GM21515 (cell line): ENCODE measurements at regions not wholly inside any gene's neighbourhood (a gene's known extent, or its start where the extent isn't known, plus 50 kb on each side); places are given as distances from the start of the nearest gene placed in this dataset.
"Not testable (repeated sequence)": the region's sequence is repeated elsewhere in the genome, so short reads cannot be mapped to it uniquely, and the experiment has no call there.

Experiments
- ATAC-seq: cut with Tn5 transposase; IDR thresholded peaks from one replicate; pipeline ENCODE4 v1.9.1; 2021; ENCODE audit not compliant: unreplicated experiment

DNA sequence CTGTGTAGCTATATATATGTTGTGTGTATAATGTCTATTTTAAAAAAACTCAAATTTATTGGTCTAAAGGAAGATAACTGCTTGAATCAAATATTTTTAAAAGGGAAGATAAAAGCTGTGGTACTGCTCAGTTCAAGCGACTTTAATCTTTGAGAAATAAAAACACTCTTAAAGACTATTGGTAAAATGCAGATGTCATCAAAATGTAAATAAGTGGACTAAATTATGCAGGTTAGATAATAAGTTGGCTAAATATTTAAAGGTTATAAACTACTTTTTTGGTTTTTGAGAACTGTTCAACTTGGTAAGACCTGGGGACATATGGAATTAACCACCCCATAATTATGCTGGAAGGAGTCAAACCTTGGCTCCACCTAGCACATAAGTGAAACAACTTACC lies 144.7 kb upstream of the ITM2A start:
- no peak for ATAC-seq

DNA sequence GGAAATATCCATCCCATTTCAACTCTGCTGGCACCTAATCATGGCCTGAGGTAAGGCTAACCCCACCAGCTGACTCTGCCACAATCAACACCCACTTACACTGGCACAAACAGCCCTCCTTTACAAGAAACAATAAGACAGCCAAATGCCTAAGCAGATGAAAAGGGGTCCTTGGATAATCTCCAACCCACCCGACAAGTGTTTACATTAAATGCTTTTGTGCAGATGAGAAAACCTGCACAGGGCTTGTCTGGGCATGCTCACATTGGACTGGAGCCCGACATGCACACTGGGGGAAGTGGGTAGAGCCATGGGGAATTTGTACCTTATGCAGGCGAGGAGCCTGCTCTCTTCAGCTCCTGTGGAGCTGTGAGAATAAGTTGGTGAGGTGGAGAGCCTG lies 138.9 kb upstream of the ITM2A start:
- no peak for ATAC-seq

DNA sequence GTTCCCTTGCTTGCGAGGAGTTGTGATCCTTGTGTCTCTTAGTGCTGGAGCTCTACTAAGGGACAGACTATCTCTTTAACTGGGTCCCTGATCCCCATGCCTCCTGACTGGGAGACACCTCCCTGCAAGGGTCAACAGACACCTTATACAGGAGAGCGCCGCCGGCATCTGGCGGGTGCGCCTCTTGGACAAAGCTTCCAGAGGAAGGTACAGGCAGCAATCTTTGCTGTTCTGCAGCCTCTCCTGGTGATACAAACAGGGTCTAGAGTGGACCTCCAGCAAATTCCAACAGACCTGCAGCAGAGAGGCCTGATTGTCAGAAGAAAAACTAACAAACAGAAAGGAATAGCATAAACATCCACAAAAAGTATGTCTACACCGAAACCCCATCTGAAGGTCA lies 115.6 kb upstream of the ITM2A start:
- no peak for ATAC-seq

DNA sequence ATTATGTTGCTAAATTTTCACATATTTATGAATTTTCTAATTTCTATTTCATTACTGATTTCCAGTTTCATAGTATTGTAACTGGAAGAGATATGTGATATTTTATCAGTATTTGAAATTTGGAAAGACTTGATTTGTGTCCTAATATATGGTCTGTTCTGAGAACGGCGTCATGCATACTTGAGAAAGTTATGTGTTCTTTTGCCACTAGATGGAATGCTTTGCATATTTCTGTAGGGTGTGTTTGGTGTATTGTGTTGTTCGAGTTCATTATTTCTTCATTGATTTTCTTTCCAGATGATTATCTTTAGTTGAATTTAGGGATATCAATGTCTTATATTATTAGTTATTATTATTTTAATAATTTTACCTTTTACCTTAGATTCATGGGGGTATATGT lies 110.6 kb upstream of the ITM2A start:
- no peak for ATAC-seq

DNA sequence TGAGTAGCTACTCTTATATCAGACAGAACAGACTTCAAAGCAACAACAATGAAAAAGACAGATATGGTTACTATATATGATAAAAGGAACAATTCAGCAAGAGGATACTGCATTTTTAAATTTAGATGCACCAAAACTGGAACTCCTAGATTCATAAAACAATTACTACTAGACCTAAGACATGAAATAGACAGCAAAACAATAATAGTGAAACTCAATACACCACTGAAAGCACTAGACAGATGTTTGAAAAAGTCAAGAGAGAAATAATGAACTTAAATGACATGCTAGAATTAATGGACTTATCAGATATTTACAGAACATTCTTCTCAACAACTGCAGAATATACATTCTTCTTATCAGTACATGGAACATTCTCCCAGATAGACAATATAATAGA lies 99.5 kb upstream of the ITM2A start:
- ATAC-seq = no peak

DNA sequence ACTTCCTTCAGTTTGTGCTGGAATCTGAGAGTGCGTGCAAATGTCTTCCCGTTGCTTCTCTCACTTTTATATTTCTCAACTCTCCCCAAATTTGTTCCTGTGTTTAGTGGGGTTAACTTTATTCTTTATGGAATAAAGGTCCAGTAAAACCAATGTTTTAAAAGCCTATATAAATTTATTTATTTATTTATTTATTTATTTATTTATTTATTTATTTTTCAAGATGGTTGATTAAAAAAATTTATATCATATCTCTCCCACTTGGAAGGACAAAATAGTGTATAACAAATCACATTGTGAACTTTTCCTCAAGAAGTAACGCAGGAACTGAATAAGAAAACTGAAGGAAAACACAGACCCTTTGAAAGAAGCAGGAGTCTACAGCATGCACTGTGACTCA lies 95.3 kb upstream of the ITM2A start:
- no peak for ATAC-seq

DNA sequence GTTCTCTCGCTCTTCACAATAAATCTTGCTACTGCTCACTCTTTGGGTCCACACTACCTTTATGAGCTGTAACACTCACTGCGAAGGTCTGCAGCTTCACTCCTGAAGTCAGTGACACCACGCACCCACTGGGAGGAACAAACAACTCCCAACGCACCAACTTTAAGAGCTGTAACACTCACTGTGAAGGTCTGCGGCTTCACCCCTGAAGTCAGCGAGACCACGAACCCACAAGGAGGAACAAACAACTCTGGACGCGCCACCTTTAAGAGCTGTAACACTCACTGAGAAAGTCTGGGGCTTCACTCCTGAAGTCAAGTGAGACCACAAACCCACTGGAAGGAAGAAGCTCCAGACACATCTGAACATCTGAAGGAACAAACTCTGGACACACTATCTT lies 89.5 kb upstream of the ITM2A start:
- ATAC-seq = not testable (repeated sequence)

DNA sequence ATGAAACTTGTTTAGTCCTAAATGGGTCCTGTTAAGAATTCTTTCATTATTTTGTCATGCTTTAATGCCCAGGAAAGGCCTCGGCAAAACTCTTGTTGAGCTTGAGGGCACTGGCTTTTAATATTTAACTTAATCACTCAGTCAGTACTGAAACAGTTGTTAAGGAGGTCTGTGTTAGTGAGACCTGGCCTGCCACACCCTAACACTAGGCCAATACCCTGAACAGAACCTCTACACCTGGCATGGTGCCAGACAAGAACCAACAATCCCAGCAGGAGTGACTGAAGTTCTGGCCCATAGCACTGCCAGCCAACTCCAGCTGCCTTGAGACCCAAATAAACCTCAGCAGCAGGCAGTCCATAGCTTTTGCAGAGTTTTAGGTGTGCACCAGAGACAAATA lies 85.7 kb upstream of the ITM2A start:
- ATAC-seq = no peak

DNA sequence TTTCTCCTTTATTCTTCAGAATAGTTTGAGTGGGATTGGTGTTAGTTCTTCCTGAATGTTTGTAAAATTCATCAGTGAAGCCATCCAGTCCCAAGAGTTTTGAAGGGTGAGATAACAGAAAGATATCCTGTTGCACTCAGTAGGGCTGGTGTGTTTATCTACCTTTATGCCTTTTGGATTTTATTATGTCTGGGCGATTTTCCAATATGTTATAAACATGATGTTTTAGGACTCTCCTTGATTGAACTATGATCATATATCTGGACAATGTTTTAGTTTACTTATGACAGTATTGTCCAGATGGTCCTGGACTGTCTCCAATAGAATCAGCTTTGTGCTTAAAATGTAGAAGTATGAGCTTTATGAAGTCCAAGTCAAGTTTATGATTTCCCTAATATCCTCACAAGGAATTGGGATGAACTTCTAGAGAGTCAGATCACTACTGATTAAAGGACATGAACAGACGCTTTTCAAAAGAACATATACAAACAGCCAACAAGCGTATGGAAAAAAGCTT lies 77.6 kb upstream of the ITM2A start:
- ATAC-seq = no peak

DNA sequence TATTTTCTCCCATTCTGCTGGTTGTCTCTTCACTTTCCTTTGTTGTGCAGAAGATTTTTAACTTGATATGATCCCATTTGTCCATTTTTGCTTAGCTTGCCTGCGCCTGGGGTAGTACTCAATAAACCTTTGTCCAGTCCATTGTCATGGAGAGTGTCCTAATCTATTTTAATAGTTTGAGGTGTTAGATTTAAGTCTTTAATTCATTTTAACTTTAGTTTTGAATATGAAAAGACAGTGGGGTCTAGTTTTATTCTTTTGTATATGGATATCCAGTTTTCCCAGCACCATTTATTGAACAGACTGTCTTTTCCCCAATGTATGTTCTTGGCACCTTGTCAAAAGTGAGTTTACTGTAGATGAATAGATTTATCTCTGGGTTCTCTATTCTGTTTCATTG lies 76.0 kb upstream of the ITM2A start:
- no peak for ATAC-seq

DNA sequence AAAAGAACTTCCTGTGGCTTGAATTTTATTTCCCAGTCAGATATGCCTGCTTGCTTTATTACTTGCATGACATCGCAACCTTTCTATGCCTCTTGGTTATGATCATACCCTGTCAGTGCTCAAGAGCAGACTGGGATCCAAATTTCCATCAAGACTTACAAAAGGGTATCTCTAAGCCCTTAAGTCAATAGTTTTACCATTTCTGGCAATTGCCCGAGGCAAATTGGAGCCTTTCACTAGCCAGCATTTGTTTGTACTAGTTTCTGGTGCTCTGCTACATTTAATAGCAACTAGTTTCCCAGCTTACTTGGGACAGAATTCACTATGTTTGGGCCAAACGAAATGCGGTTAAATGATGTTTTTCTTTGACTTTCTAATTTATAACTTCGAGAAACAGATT lies 73.2 kb upstream of the ITM2A start:
- ATAC-seq = no peak
